Pancreas (tissue), 10 donors: ENCODE measurements at regions not wholly inside any gene's neighbourhood (a gene's known extent, or its start where the extent isn't known, plus 50 kb on each side); places are given as distances from the start of the nearest gene placed in this dataset.

Experiments used
- ATAC-seq, 4 donors: fragments of 200-7000 bp; cut with Tn5 transposase; one replicate each; pipeline versions ENCODE4 v1.8.0 to v1.9.1; 2020; ENCODE audit warnings: mild to moderate bottlenecking in 4 of 4, moderate library complexity in 4 of 4
- DNase-seq, 6 donors: peaks; one replicate each; pipeline ENCODE4 v3.0.0-alpha.2; 2020
- FAIRE-seq: peaks from 2 replicates; lab custom pipeline; 2012; peaks lifted over from hg19 to GRCh38; lab: Jason Lieb, UNC
- H3K27ac ChIP-seq, 4 donors: fragments of 200-600 bp; sonication (generic); 1 replicate in 3 of 4; 2 replicates in 1 of 4; pipeline versions ENCODE4 v1.5.0 to v1.8.0; 2020
- H3K27me3 ChIP-seq, 4 donors: fragments of 200-600 bp; one replicate each; pipeline ENCODE4 v1.8.0; 2021
- H3K36me3 ChIP-seq, 3 donors: fragments of 200-600 bp; sonication (generic) in 1 of 3; one replicate each; pipeline versions ENCODE4 v1.5.0 to v1.8.0; 2020 to 2021
- H3K4me1 ChIP-seq, 3 donors: fragments of 200-600 bp; one replicate each; pipeline ENCODE4 v1.8.0; 2021
- H3K4me3 ChIP-seq, 4 donors: fragments of 200-600 bp; sonication (generic) in 2 of 4; one replicate each; pipeline versions ENCODE4 v1.5.0 to v1.8.0; 2020 to 2021
- H3K9me3 ChIP-seq, 4 donors: fragments of 200-600 bp; one replicate each; pipeline ENCODE4 v1.8.0; 2021
- WGBS, 2 donors: extraction: QIAGEN DNeasy Blood & Tissue Kit; methylation state at CpG; one replicate each; pipeline ENCODE4 v1.1.7; 2013; 5-methylcytosine and 5-hydroxymethylcytosine counted together
- intact Hi-C, 3 donors: fragments of 100-400 bp; cut with DNase I; formaldehyde crosslinking; loops; one replicate each; pipeline versions ENCODE4 v1.11.1 to v1.14.2; 2022
- TF ChIP-seq, protein P1 (sequence below), 4 donors: fragments of 200-600 bp; sonication (generic) in 3 of 4; IDR thresholded peaks; one replicate each; pipeline versions ENCODE4 v1.5.0 to v1.8.0; 2021; ENCODE audit warnings: antibody characterized with exemption in 4 of 4
- donor health status: healthy with polysubstance abuse.
- donor health status: DM: no; HTN: no; CAD: no; lungs with moderate emphysema.
- donor health status: DM: no; HTN: no; CAD: no.
- donor health status: control.
- donor health status: control.
- donor health status: Bipolar disorder and iron deficiency.
- donor health status: DM: yes; HTN: yes; CAD: no.
- donor health status: DM: no; HTN: no; CAD: no.
- donor health status: DM: no; HTN: no; CAD: no.
- donor health status: DM: yes; HTN: yes; CAD: no.

DNA sequence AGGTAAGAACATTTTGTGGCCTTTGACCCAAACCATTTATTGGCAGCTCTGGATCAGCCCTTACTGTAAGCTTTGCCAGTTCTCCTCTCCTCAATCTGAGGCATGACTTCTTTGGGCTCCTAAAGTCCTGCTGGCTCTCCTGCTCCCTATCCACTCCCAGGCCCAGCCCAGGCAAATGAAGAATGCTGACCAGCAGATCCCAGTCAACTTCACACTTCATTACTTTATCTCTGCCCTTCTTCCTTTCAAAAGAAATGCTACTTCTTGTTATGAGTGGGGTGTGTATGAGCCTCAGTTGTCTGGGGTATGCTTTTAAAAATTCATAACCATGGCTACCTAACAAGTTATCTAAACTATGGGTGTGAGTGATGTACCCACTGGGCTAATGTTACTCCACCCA lies 479.6 kb downstream of the ACTL7B start:
- Histone ChIP-seq H3K9me3 (no peaks in the 10 kb centered on the region), H3K4me1 (no peaks in the 10 kb centered on the region), H3K4me3 (no peak overlapping the region), H3K36me3 (no peaks in the 10 kb centered on the region), H3K27ac (no peak overlapping the region), H3K27me3 (no peaks in the 10 kb centered on the region)
- TF ChIP-seq, protein P1, sequence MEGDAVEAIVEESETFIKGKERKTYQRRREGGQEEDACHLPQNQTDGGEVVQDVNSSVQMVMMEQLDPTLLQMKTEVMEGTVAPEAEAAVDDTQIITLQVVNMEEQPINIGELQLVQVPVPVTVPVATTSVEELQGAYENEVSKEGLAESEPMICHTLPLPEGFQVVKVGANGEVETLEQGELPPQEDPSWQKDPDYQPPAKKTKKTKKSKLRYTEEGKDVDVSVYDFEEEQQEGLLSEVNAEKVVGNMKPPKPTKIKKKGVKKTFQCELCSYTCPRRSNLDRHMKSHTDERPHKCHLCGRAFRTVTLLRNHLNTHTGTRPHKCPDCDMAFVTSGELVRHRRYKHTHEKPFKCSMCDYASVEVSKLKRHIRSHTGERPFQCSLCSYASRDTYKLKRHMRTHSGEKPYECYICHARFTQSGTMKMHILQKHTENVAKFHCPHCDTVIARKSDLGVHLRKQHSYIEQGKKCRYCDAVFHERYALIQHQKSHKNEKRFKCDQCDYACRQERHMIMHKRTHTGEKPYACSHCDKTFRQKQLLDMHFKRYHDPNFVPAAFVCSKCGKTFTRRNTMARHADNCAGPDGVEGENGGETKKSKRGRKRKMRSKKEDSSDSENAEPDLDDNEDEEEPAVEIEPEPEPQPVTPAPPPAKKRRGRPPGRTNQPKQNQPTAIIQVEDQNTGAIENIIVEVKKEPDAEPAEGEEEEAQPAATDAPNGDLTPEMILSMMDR (IDR thresholded peaks at IDR 0.05): no peak
- ATAC-seq: no peak
- intact Hi-C loops: no loop called here
- FAIRE-seq: no peak
- no peak for DNase-seq

DNA sequence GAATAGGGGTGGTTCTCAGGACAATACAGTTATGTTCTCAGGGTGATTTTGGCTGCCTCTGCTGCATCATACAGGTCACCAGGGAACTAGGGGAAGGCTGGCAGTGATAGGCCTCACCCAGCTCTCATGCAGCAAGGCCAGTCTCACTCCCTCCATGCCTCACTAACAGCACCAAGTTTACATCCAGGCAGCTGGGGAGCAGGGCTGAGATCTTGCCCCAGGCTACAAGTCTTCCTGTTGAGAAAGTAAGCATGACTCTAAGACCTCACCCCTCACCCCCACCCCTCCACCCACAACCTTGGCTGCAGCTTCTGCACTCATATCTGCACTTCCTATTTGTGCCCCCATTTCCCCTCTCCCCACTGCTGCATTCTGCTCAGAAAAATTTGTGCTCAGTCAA lies 481.2 kb downstream of the ACTL7B start:
- no peak for DNase-seq
- no peak for ATAC-seq
- H3K36me3 ChIP-seq: no peaks in the 10 kb centered on the region
- FAIRE-seq: no peak
- no peak overlapping the region for H3K4me3 ChIP-seq
- H3K4me1 ChIP-seq: no peaks in the 10 kb centered on the region
- intact Hi-C loops: no loop called here
- no peaks in the 10 kb centered on the region for H3K9me3 ChIP-seq
- TF ChIP-seq, protein P1 (IDR thresholded peaks at IDR 0.05): no peak
- H3K27ac ChIP-seq: no peak overlapping the region
- no peaks in the 10 kb centered on the region for H3K27me3 ChIP-seq

DNA sequence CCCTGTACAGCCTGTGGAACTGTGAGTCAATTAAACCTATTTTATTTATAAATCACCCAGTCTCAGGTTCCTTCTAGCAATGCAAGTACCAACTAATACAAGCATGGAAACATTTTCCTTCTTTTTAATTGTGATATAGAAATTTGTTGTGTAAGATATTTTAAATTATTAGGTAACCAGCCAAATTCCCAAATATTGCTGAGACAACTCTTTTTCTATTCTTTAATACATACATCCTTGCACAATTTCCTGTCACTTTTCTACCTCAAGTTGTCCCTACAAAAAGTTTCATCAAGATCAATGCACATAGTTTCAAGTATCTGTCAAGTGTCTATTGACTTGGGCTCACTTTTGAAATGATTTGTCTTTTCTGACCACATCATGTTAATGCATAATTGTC lies 488.6 kb downstream of the ACTL7B start:
- ATAC-seq (no peak), FAIRE-seq (no peak), DNase-seq (no peak)
- H3K4me1 ChIP-seq: no peaks in the 10 kb centered on the region
- no peaks in the 10 kb centered on the region for H3K9me3 ChIP-seq
- no peaks in the 10 kb centered on the region for H3K27me3 ChIP-seq
- no peaks in the 10 kb centered on the region for H3K36me3 ChIP-seq
- H3K27ac ChIP-seq: no peak overlapping the region
- no peak overlapping the region for H3K4me3 ChIP-seq
- TF ChIP-seq, protein P1 (IDR thresholded peaks at IDR 0.05): no peak
- intact Hi-C loops: no loop called here

GRCh38 chr9:108363311-108363710 lies 492.5 kb downstream of the ACTL7B start:
- Histone ChIP-seq H3K4me3 (no peak overlapping the region), H3K9me3 (no peaks in the 10 kb centered on the region), H3K36me3 (no peaks in the 10 kb centered on the region), H3K27me3 (no peaks in the 10 kb centered on the region), H3K4me1 (no peaks in the 10 kb centered on the region), H3K27ac (no peak overlapping the region)
- intact Hi-C loops: no loop called here
- no peak for ATAC-seq
- 16 to 19% methylated on average over 1 of the region's 1 CpG for WGBS, 2 donors
- no peak for FAIRE-seq
- no peak for DNase-seq
- TF ChIP-seq, protein P1 (IDR thresholded peaks at IDR 0.05): no peak

DNA sequence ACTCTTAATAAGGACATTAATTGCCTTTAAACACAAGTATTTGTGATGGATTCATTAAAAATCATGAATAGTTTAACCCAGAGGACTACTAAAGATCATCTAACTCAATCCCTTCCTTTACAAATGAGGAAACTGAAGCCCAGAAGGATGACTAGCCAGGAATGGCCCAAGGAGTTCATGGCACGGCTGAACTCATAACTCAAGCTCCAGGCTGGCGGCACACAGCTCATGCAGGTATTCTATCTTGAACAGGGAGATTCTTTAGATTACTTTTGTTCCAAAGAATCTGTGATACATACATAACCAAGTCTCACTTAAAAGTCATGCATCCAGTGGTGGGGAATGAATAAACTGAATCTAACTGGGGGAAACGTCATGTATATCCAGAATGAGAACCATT lies 495.5 kb downstream of the ACTL7B start:
- ATAC-seq (no peak), DNase-seq (no peak), FAIRE-seq (no peak)
- Histone ChIP-seq H3K4me3 (no peak overlapping the region), H3K27me3 (no peaks in the 10 kb centered on the region), H3K27ac (no peak overlapping the region), H3K9me3 (no peaks in the 10 kb centered on the region), H3K4me1 (no peaks in the 10 kb centered on the region), H3K36me3 (no peaks in the 10 kb centered on the region)
- intact Hi-C loops: no loop called here
- TF ChIP-seq, protein P1 (IDR thresholded peaks at IDR 0.05): no peak
- WGBS, 2 donors: 89 to 93% methylated on average over 3 of the region's 3 CpGs
